GM12878 (cell line): ENCODE measurements at regions not wholly inside any gene's neighbourhood (a gene's known extent, or its start where the extent isn't known, plus 50 kb on each side); places are given as distances from the start of the nearest gene placed in this dataset.

Source experiments
- ATAC-seq: fragments of 200-7000 bp; cut with Tn5 transposase; 3 replicates; pipeline ENCODE4 v1.9.1; 2020; ENCODE audit warnings: mild to moderate bottlenecking, moderate library complexity
- BruUV-seq: library from RNA; stranded (reverse); fragments of 400-500 nt; replicated peaks from 2 replicates; lab custom pipeline; 2021; lab: Mats Ljungman, UMichigan
- CTCF ChIA-PET: fragments of 300-600 bp; sonication (Branson Sonifier 250); formaldehyde crosslinking; extraction: SDS; loops from one replicate; lab custom pipeline; 2021; ENCODE audit warnings: inconsistent platforms; lab: Yijun Ruan, JAX
- POLR2A ChIA-PET: fragments of 350-600 bp; formaldehyde crosslinking; extraction: SDS; loops from one replicate; lab custom pipeline; 2021; ENCODE audit warnings: inconsistent platforms; lab: Charles Lee
- RAD21 ChIA-PET: fragments of 300-600 bp; sonication (Branson Sonifier 250); formaldehyde crosslinking; loops from one replicate; lab custom pipeline; 2023; ENCODE audit warnings: antibody characterized with exemption; ENCODE audit not compliant: unreplicated experiment; lab: Charles Lee
- SMC1A ChIA-PET: fragments of 300-600 bp; sonication (Branson Sonifier 250); formaldehyde crosslinking; loops from one replicate; lab custom pipeline; 2023; ENCODE audit not compliant: unreplicated experiment, uncharacterized antibody; lab: Charles Lee
- DNase-seq: peaks from one replicate; pipeline ENCODE4 v3.0.0-alpha.2; 2011; ENCODE audit warnings: low read depth, low spot score
- FAIRE-seq: peaks from 3 replicates; lab custom pipeline; 2011; peaks lifted over from hg19 to GRCh38; lab: Jason Lieb, UNC
- H2AFZ ChIP-seq: 2 replicates; pipeline ENCODE4 v1.6.0; 2011; ENCODE audit warnings: low read depth, low read length, control low read depth; ENCODE audit not compliant: control insufficient read depth
- H3K27ac ChIP-seq: 2 replicates; pipeline ENCODE4 v1.5.1; 2011; ENCODE audit warnings: control low read depth; ENCODE audit not compliant: control insufficient read depth, insufficient read depth
- H3K27me3 ChIP-seq, 2 experiments: replicated peaks in 1 of 2; 2 replicates each; pipeline versions ENCODE4 v1.6.0 to v1.6.1; 2011; ENCODE audit warnings: low read length in 1 of 2; ENCODE audit not compliant: control insufficient read depth in 2 of 2, insufficient read depth in 2 of 2
- H3K36me3 ChIP-seq, 2 experiments: 2 replicates each; pipeline ENCODE4 v1.5.1; 2011; ENCODE audit warnings: low read length in 1 of 2; ENCODE audit not compliant: control insufficient read depth in 2 of 2, insufficient read depth in 2 of 2
- H3K4me1 ChIP-seq: 2 replicates; pipeline ENCODE4 v1.6.1; 2011; ENCODE audit warnings: mild to moderate bottlenecking, low read length, moderate library complexity, mixed read lengths; ENCODE audit not compliant: control insufficient read depth, insufficient read depth
- H3K4me2 ChIP-seq: 2 replicates; pipeline ENCODE4 v1.6.0; 2011; ENCODE audit warnings: control low read depth; ENCODE audit not compliant: control insufficient read depth, insufficient read depth
- H3K4me3 ChIP-seq: fragments of 200-600 bp; sonication (generic); 2 replicates; pipeline ENCODE4 v1.5.1; 2016
- H3K79me2 ChIP-seq: 2 replicates; pipeline ENCODE4 v1.6.0; 2011; ENCODE audit warnings: low read length; ENCODE audit not compliant: control insufficient read depth, insufficient read depth
- H3K9ac ChIP-seq: 2 replicates; pipeline ENCODE4 v1.8.0; 2011; ENCODE audit warnings: low read length, control low read depth, mixed read lengths; ENCODE audit not compliant: control insufficient read depth, insufficient read depth
- H3K9me3 ChIP-seq: replicated peaks from 3 replicates; pipeline ENCODE4 v1.5.1; 2011; ENCODE audit warnings: mild to moderate bottlenecking, low read length; ENCODE audit not compliant: control insufficient read depth, insufficient read depth
- H4K20me1 ChIP-seq: 2 replicates; pipeline ENCODE4 v1.6.0; 2011; ENCODE audit not compliant: control insufficient read depth, insufficient read depth
- IRF4 ChIP-seq: IDR thresholded peaks from 2 replicates; pipeline ENCODE4 v1.6.1; 2011; ENCODE audit warnings: low read depth, low read length
- KDM1A ChIP-seq: fragments of 200-600 bp; sonication (generic); IDR thresholded peaks from 2 replicates; pipeline ENCODE4 v1.6.1; 2016; ENCODE audit warnings: borderline replicate concordance
- MEF2A ChIP-seq: IDR thresholded peaks from 2 replicates; pipeline ENCODE4 v1.6.1; 2011; ENCODE audit warnings: low read depth, mild to moderate bottlenecking, low read length, moderate library complexity; ENCODE audit not compliant: insufficient read depth
- MTA3 ChIP-seq: IDR thresholded peaks from 2 replicates; pipeline ENCODE4 v1.6.1; 2012; ENCODE audit warnings: low read length, inconsistent platforms, borderline replicate concordance
- NRF1 ChIP-seq: conservative IDR thresholded peaks from 2 replicates; pipeline ENCODE4 v1.6.1; 2011; ENCODE audit warnings: mild to moderate bottlenecking, low read depth, low read length, improper control_type of control experiment
- POLR2AphosphoS2 ChIP-seq: IDR thresholded peaks from 2 replicates; pipeline ENCODE4 v1.6.1; 2011; ENCODE audit warnings: low read depth, mild to moderate bottlenecking, low read length, improper control_type of control experiment, moderate library complexity
- SPI1 ChIP-seq: IDR thresholded peaks from 2 replicates; pipeline ENCODE4 v1.6.1; 2011; ENCODE audit warnings: low read depth, mild to moderate bottlenecking, low read length, moderate library complexity, borderline replicate concordance; ENCODE audit not compliant: insufficient read depth
- SREBF2 ChIP-seq: IDR thresholded peaks from 2 replicates; pipeline ENCODE4 v1.6.1; 2012; ENCODE audit warnings: mild to moderate bottlenecking, low read length
- TCF3 ChIP-seq: IDR thresholded peaks from 2 replicates; pipeline ENCODE4 v1.6.1; 2012; ENCODE audit warnings: low read depth, mild to moderate bottlenecking, low read length, borderline replicate concordance; ENCODE audit not compliant: insufficient read depth
- ZBED1 ChIP-seq: IDR thresholded peaks from 2 replicates; pipeline ENCODE4 v1.6.1; 2016; ENCODE audit warnings: borderline replicate concordance
- ZNF274 ChIP-seq: IDR thresholded peaks from one replicate; pipeline ENCODE4 v1.8.0; 2011; ENCODE audit not compliant: insufficient read length, insufficient read depth
- ZSCAN29 ChIP-seq: fragments of 450-650 bp; IDR thresholded peaks from 2 replicates; pipeline ENCODE4 v1.6.1; 2017; ENCODE audit warnings: mild to moderate bottlenecking, moderate library complexity
- WGBS: methylation state at CpG from one replicate; pipeline ENCODE4 v1.1.6; 2016; ENCODE audit warnings: low lambda C conversion rate; ENCODE audit not compliant: insufficient replicate concordance, insufficient coverage; ENCODE audit errors: missing lambda C conversion rate; 5-methylcytosine and 5-hydroxymethylcytosine counted together
- in situ Hi-C: fragments of 300-500 bp; cut with MboI; formaldehyde crosslinking; loops from 9 replicates; pipeline ENCODE4 v1.14.3; 2018; ENCODE audit warnings: mixed read lengths
- intact Hi-C: fragments of 100-400 bp; cut with micrococcal nuclease; formaldehyde crosslinking; loops from one replicate; pipeline ENCODE4 v1.14.2; 2022; ENCODE audit not compliant: unreplicated experiment
- TF ChIP-seq, protein P1 (sequence below): fragments of 450-650 bp; formaldehyde crosslinking; IDR thresholded peaks from 2 replicates; pipeline ENCODE4 v1.4.0; 2022; ENCODE audit warnings: mild to moderate bottlenecking, moderate library complexity
- TF ChIP-seq, protein P2 (sequence below): IDR thresholded peaks from 2 replicates; pipeline ENCODE4 v1.6.1; 2011; ENCODE audit warnings: low read depth, low read length, improper control_type of control experiment, borderline replicate concordance
- TF ChIP-seq, protein P3 (sequence below): IDR thresholded peaks from 2 replicates; pipeline ENCODE4 v1.6.1; 2012; ENCODE audit warnings: mild to moderate bottlenecking, low read depth, low read length

DNA sequence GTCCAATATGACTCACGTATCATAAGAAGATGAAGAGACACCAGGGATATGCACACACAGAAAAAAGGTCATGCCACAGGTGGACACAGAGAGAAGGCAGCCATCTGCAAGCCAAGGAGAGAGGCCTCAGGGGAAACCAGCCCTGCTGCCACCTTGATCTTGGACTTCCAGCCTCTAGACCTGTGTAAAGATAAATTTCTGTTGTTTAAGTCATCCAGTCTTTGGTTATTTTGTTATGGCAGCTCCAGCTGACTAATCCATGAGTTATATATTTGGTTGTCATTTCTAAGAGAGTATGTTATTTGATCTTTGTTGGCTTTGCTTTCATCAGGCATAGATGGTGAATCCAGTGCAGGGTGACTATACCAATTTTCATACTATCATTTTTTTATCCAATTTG, 130.2 kb upstream of the DAP start (continued):
- TF ChIP-seq MTA3 = no peak
- TF ChIP-seq MEF2A = no peak
- TF ChIP-seq SPI1 = no peak
- TF ChIP-seq IRF4 = no peak
- TF ChIP-seq NRF1 = no peak
- TF ChIP-seq KDM1A = no peak
- no peak for TF ChIP-seq POLR2AphosphoS2
- TF ChIP-seq ZSCAN29 = no peak

DNA sequence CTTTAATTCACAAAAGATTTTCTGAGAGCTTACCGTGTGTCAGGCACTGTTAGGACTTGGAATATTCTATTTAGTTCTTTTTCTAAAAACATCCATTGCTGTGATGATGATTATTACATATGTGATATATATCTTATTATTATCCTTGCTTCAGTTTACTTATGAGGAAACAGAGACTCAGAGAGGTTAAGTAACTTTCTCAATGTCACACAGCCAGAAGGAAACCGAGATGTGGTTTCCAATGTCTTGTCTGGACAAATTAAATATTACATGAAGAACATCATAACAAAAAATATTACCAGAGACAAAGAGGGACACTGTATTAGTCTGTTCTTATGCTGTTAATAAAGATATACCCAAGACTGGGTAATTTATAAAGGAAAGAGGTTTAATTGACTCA, 125.5 kb upstream of the DAP start:
- H2AFZ ChIP-seq = no peak overlapping the region
- ChIA-PET SMC1A (interaction anchor here (0.6 kb wide), 1 partner anchor 118 kb away, joined by 5 read pairs; no protein-coding TSS in a partner anchor), POLR2A (interaction anchor here (0.7 kb wide), 2 partner anchors 174 to 201 kb away, joined by 3 to 5 read pairs; no protein-coding TSS in a partner anchor), CTCF (interaction anchor here (1.6 kb wide), 1 partner anchor 100 kb away, joined by 3 read pairs; no protein-coding TSS in a partner anchor), RAD21 (no interaction called here)
- H3K9me3 ChIP-seq = no peaks in the 10 kb centered on the region
- H4K20me1 ChIP-seq = no peaks in the 10 kb centered on the region
- ATAC-seq (no peak), DNase-seq (no peak), FAIRE-seq (no peak)
- TF ChIP-seq, protein P1, sequence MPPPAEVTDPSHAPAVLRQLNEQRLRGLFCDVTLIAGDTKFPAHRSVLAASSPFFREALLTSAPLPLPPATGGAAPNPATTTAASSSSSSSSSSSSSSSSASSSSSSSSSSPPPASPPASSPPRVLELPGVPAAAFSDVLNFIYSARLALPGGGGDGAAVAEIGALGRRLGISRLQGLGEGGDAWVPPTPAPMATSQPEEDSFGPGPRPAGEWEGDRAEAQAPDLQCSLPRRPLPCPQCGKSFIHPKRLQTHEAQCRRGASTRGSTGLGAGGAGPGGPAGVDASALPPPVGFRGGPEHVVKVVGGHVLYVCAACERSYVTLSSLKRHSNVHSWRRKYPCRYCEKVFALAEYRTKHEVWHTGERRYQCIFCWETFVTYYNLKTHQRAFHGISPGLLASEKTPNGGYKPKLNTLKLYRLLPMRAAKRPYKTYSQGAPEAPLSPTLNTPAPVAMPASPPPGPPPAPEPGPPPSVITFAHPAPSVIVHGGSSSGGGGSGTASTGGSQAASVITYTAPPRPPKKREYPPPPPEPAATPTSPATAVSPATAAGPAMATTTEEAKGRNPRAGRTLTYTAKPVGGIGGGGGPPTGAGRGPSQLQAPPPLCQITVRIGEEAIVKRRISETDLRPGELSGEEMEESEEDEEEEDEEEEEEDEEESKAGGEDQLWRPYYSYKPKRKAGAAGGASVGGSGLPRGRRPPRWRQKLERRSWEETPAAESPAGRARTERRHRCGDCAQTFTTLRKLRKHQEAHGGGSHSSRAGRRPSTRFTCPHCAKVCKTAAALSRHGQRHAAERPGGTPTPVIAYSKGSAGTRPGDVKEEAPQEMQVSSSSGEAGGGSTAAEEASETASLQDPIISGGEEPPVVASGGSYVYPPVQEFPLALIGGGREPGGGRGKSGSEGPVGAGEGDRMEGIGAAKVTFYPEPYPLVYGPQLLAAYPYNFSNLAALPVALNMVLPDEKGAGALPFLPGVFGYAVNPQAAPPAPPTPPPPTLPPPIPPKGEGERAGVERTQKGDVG (CRISPR knock-in tag) = no peak
- TF ChIP-seq ZBED1 (no peak), ZNF274 (no peak), SREBF2 (no peak), TCF3 (no peak)
- TF ChIP-seq, protein P2, sequence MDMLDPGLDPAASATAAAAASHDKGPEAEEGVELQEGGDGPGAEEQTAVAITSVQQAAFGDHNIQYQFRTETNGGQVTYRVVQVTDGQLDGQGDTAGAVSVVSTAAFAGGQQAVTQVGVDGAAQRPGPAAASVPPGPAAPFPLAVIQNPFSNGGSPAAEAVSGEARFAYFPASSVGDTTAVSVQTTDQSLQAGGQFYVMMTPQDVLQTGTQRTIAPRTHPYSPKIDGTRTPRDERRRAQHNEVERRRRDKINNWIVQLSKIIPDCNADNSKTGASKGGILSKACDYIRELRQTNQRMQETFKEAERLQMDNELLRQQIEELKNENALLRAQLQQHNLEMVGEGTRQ = no peak
- TF ChIP-seq, protein P3, sequence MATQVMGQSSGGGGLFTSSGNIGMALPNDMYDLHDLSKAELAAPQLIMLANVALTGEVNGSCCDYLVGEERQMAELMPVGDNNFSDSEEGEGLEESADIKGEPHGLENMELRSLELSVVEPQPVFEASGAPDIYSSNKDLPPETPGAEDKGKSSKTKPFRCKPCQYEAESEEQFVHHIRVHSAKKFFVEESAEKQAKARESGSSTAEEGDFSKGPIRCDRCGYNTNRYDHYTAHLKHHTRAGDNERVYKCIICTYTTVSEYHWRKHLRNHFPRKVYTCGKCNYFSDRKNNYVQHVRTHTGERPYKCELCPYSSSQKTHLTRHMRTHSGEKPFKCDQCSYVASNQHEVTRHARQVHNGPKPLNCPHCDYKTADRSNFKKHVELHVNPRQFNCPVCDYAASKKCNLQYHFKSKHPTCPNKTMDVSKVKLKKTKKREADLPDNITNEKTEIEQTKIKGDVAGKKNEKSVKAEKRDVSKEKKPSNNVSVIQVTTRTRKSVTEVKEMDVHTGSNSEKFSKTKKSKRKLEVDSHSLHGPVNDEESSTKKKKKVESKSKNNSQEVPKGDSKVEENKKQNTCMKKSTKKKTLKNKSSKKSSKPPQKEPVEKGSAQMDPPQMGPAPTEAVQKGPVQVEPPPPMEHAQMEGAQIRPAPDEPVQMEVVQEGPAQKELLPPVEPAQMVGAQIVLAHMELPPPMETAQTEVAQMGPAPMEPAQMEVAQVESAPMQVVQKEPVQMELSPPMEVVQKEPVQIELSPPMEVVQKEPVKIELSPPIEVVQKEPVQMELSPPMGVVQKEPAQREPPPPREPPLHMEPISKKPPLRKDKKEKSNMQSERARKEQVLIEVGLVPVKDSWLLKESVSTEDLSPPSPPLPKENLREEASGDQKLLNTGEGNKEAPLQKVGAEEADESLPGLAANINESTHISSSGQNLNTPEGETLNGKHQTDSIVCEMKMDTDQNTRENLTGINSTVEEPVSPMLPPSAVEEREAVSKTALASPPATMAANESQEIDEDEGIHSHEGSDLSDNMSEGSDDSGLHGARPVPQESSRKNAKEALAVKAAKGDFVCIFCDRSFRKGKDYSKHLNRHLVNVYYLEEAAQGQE = no peak
- H3K4me2 ChIP-seq = no peak overlapping the region
- H3K36me3 ChIP-seq = no peaks in the 10 kb centered on the region
- H3K27ac ChIP-seq = no peak overlapping the region
- in situ Hi-C loops (no loop called here), intact Hi-C loops (no loop called here)
- no peaks in the 10 kb centered on the region for H3K79me2 ChIP-seq
- no peaks in the 10 kb centered on the region for H3K4me1 ChIP-seq
- H3K27me3 ChIP-seq = no peaks in the 10 kb centered on the region
- WGBS = 27% methylated on average over 2 of the region's 2 CpGs
- no TSS peak for BruUV-seq
- H3K4me3 ChIP-seq = no peak overlapping the region
- H3K9ac ChIP-seq = no peak overlapping the region
